HEK293 (cell line): ENCODE measurements at regions not wholly inside any gene's neighbourhood (a gene's known extent, or its start where the extent isn't known, plus 50 kb on each side); places are given as distances from the start of the nearest gene placed in this dataset.

Experiments used
- CTCF ChIA-PET: fragments of 350-600 bp; formaldehyde crosslinking; extraction: SDS; loops from one replicate; lab custom pipeline; 2021; ENCODE audit warnings: antibody characterized with exemption; lab: Yijun Ruan, JAX
- POLR2A ChIA-PET: fragments of 300-600 bp; formaldehyde crosslinking; extraction: SDS; loops from one replicate; lab custom pipeline; 2020; ENCODE audit warnings: antibody characterized with exemption, inconsistent platforms; lab: Yijun Ruan, JAX
- H3K27ac ChIP-seq: fragments of 200-500 bp; sonication (Bioruptor generic); 2 replicates; pipeline ENCODE4 v1.5.1; 2014; ENCODE audit warnings: low read depth, low read length, control low read depth, inconsistent platforms; ENCODE audit errors: extremely low read depth
- H3K36me3 ChIP-seq, 2 experiments: fragments of 200-500 bp in 1 of 2; sonication (Bioruptor generic) in 1 of 2; 1 replicate in 1 of 2; 2 replicates in 1 of 2; pipeline ENCODE4 v1.5.1; 2014 to 2017; ENCODE audit warnings: inconsistent platforms in 2 of 2, low read length in 2 of 2; ENCODE audit not compliant: control insufficient read depth in 2 of 2, insufficient read depth in 1 of 2
- H3K4me1 ChIP-seq: fragments of 200-500 bp; sonication (Bioruptor generic); 2 replicates; pipeline ENCODE4 v1.5.1; 2014; ENCODE audit warnings: mild to moderate bottlenecking, low read length, inconsistent platforms; ENCODE audit not compliant: control insufficient read depth, insufficient read depth
- H3K4me3 ChIP-seq: 2 replicates; pipeline ENCODE4 v1.5.1; 2011; ENCODE audit warnings: low read depth, mild to moderate bottlenecking, control low read depth, low read length, moderate library complexity
- H3K9me3 ChIP-seq: fragments of 200-500 bp; sonication (Bioruptor generic); 2 replicates; pipeline ENCODE4 v1.5.1; 2014; ENCODE audit warnings: low read depth, low read length, inconsistent platforms; ENCODE audit not compliant: control insufficient read depth, insufficient read depth
- MYNN ChIP-seq: fragments of 450-650 bp; formaldehyde crosslinking; IDR thresholded peaks from 2 replicates; pipeline ENCODE4 v1.5.1; 2016; ENCODE audit warnings: missing biosample characterization, missing genetic modification characterization, borderline replicate concordance
- PRDM4 ChIP-seq: fragments of 450-650 bp; formaldehyde crosslinking; IDR thresholded peaks from 2 replicates; pipeline ENCODE4 v1.5.1; 2017; ENCODE audit warnings: missing biosample characterization, missing genetic modification characterization
- PRDM6 ChIP-seq: fragments of 450-650 bp; formaldehyde crosslinking; IDR thresholded peaks from 2 replicates; pipeline ENCODE4 v1.5.1; 2017; ENCODE audit warnings: missing biosample characterization, missing genetic modification characterization
- ZIC2 ChIP-seq: fragments of 450-650 bp; formaldehyde crosslinking; IDR thresholded peaks from 2 replicates; pipeline ENCODE4 v1.5.1; 2016; ENCODE audit warnings: missing biosample characterization, missing genetic modification characterization
- ZNF133 ChIP-seq: fragments of 450-650 bp; formaldehyde crosslinking; IDR thresholded peaks from 2 replicates; pipeline ENCODE4 v1.5.1; 2016; ENCODE audit warnings: missing biosample characterization, missing genetic modification characterization
- ZNF24 ChIP-seq: fragments of 450-650 bp; formaldehyde crosslinking; IDR thresholded peaks from 2 replicates; pipeline ENCODE4 v1.5.1; 2016; ENCODE audit warnings: missing biosample characterization, missing genetic modification characterization
- ZNF302 ChIP-seq: fragments of 450-650 bp; formaldehyde crosslinking; IDR thresholded peaks from 2 replicates; pipeline ENCODE4 v1.5.1; 2016; ENCODE audit warnings: missing biosample characterization, missing genetic modification characterization, low read depth
- ZNF341 ChIP-seq: fragments of 450-650 bp; formaldehyde crosslinking; IDR thresholded peaks from 2 replicates; pipeline ENCODE4; 2016; ENCODE audit warnings: low read depth, missing biosample characterization, missing genetic modification characterization
- ZNF521 ChIP-seq: fragments of 450-650 bp; formaldehyde crosslinking; IDR thresholded peaks from 2 replicates; pipeline ENCODE4 v1.5.1; 2017; ENCODE audit warnings: missing biosample characterization, mild to moderate bottlenecking, missing genetic modification characterization
- ZNF530 ChIP-seq: fragments of 450-650 bp; formaldehyde crosslinking; IDR thresholded peaks from 2 replicates; pipeline ENCODE4 v1.5.1; 2016; ENCODE audit warnings: low read depth, missing biosample characterization, missing genetic modification characterization
- ZNF677 ChIP-seq: fragments of 450-650 bp; IDR thresholded peaks from 2 replicates; pipeline ENCODE4 v1.5.0; 2018; ENCODE audit warnings: missing biosample characterization, mild to moderate bottlenecking, missing genetic modification characterization, moderate library complexity
- TF ChIP-seq, protein P1 (sequence below): fragments of 450-650 bp; formaldehyde crosslinking; IDR thresholded peaks from 2 replicates; pipeline ENCODE4 v1.5.1; 2016; ENCODE audit warnings: missing biosample characterization, missing genetic modification characterization, low read depth
- TF ChIP-seq, protein P2 (sequence below): fragments of 450-650 bp; formaldehyde crosslinking; IDR thresholded peaks from 2 replicates; pipeline ENCODE4 v1.5.1; 2016; ENCODE audit warnings: missing biosample characterization, missing genetic modification characterization, low read depth
- TF ChIP-seq, protein P3 (sequence below): fragments of 450-650 bp; formaldehyde crosslinking; conservative IDR thresholded peaks from 2 replicates; pipeline ENCODE4 v1.5.1; 2016; ENCODE audit warnings: low read depth, missing biosample characterization, missing genetic modification characterization
- TF ChIP-seq, protein P4 (sequence below): fragments of 450-650 bp; formaldehyde crosslinking; IDR thresholded peaks from 2 replicates; pipeline ENCODE4 v1.5.1; 2016; ENCODE audit warnings: missing biosample characterization, missing genetic modification characterization

DNA sequence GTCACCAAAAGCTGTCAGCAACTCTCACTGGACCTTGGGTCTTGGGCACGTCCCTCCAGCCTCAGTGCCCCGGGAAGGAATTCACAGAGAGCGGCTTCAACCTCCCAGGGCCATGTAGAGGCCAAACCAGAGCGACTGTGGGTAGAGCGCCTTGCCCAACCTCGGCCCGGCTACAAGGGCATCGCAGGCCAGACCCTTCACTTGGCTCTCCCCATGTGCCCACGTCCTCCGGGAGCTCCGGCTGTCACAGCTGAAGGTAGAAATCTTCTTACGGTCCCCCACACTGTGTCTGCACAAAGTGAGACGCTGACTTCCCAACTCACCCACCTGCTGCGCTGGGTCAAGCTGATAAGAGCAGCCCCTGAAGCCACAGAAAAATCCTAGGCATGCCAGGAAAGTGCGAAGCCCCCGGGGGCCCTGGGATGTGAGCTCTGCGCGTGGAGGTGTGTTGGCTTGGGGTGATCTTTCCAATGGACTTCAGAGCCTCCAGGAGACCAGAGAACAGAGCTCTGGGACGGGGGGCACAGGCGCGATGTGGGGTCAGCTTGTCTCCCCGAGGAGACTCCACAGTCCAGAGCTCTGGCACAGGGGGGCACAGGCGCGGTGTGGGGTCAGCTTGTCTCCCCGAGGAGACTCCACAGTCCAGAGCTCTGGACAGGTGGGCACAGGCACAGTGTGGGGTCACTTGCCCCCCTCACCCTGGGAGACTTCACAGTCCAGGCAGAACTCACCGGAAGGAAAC, 105.5 kb downstream of the RTP5 start:
- H3K4me1 ChIP-seq = no peaks in the 10 kb centered on the region
- H3K9me3 ChIP-seq = no peaks in the 10 kb centered on the region
- H3K27ac ChIP-seq = no peak overlapping the region
- ChIA-PET POLR2A (no interaction called here), CTCF (interaction anchor here (0.5 to 2.1 kb wide), 3 partner anchors 9 to 29 kb away, joined by 3 to 8 read pairs (median 4); no protein-coding TSS in a partner anchor)
- TF ChIP-seq ZNF302 (tag by site-specific recombination) (no peak), ZNF521 (tag by site-specific recombination) (no peak), ZNF530 (tag by site-specific recombination) (no peak), ZNF133 (tag by site-specific recombination) (no peak), ZNF24 (tag by site-specific recombination) (no peak), MYNN (no peak)
- TF ChIP-seq, protein P1, sequence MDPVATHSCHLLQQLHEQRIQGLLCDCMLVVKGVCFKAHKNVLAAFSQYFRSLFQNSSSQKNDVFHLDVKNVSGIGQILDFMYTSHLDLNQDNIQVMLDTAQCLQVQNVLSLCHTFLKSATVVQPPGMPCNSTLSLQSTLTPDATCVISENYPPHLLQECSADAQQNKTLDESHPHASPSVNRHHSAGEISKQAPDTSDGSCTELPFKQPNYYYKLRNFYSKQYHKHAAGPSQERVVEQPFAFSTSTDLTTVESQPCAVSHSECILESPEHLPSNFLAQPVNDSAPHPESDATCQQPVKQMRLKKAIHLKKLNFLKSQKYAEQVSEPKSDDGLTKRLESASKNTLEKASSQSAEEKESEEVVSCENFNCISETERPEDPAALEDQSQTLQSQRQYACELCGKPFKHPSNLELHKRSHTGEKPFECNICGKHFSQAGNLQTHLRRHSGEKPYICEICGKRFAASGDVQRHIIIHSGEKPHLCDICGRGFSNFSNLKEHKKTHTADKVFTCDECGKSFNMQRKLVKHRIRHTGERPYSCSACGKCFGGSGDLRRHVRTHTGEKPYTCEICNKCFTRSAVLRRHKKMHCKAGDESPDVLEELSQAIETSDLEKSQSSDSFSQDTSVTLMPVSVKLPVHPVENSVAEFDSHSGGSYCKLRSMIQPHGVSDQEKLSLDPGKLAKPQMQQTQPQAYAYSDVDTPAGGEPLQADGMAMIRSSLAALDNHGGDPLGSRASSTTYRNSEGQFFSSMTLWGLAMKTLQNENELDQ = no peak
- TF ChIP-seq, protein P2, sequence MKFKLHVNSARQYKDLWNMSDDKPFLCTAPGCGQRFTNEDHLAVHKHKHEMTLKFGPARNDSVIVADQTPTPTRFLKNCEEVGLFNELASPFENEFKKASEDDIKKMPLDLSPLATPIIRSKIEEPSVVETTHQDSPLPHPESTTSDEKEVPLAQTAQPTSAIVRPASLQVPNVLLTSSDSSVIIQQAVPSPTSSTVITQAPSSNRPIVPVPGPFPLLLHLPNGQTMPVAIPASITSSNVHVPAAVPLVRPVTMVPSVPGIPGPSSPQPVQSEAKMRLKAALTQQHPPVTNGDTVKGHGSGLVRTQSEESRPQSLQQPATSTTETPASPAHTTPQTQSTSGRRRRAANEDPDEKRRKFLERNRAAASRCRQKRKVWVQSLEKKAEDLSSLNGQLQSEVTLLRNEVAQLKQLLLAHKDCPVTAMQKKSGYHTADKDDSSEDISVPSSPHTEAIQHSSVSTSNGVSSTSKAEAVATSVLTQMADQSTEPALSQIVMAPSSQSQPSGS (tag by site-specific recombination) = no peak
- TF ChIP-seq, protein P3, sequence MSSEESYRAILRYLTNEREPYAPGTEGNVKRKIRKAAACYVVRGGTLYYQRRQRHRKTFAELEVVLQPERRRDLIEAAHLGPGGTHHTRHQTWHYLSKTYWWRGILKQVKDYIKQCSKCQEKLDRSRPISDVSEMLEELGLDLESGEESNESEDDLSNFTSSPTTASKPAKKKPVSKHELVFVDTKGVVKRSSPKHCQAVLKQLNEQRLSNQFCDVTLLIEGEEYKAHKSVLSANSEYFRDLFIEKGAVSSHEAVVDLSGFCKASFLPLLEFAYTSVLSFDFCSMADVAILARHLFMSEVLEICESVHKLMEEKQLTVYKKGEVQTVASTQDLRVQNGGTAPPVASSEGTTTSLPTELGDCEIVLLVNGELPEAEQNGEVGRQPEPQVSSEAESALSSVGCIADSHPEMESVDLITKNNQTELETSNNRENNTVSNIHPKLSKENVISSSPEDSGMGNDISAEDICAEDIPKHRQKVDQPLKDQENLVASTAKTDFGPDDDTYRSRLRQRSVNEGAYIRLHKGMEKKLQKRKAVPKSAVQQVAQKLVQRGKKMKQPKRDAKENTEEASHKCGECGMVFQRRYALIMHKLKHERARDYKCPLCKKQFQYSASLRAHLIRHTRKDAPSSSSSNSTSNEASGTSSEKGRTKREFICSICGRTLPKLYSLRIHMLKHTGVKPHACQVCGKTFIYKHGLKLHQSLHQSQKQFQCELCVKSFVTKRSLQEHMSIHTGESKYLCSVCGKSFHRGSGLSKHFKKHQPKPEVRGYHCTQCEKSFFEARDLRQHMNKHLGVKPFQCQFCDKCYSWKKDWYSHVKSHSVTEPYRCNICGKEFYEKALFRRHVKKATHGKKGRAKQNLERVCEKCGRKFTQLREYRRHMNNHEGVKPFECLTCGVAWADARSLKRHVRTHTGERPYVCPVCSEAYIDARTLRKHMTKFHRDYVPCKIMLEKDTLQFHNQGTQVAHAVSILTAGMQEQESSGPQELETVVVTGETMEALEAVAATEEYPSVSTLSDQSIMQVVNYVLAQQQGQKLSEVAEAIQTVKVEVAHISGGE = no peak
- H3K4me3 ChIP-seq = no peak overlapping the region
- H3K36me3 ChIP-seq = no peaks in the 10 kb centered on the region

DNA sequence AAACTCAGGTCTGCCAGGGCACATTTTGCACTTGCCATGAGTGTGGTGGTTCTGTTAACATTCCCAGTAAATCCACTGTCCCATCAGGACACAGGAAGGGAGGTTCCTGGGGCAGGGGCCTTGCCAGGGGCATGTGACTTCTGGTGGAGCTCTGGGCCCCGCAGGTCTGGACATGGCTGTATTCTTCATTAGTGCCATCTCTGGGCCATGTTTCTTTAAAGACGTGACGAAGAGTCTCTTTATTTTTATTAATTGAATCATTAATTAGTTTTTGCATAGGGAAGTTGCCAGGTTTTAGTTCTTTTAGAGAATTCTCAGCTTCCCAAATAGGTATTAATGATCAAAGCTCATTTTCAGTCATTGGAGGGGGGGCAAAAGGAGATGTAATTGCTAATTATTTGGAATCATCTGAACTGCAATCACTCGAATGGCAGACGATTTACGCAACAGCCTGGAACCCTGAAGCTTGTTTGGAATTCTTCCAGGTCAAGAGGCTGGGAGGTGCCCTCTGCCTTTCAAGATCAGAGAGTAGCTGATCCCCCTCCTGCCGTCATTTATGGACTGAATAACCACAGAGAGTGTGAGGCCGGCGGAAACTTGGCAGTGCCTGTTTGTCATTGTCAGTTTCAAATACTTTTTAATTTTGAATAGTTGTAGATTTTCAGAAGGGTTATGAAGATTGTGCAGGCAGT, 106.2 kb downstream of the RTP5 start:
- TF ChIP-seq ZNF677 (no peak), ZIC2 (tag by site-specific recombination) (peak; percentile 76), PRDM4 (0 out of 2 replicates have a peak, but pooled peaks have one; percentile 23), ZNF341 (tag by site-specific recombination) (peak; percentile 47), PRDM6 (tag by site-specific recombination) (no peak)
- TF ChIP-seq, protein P4, sequence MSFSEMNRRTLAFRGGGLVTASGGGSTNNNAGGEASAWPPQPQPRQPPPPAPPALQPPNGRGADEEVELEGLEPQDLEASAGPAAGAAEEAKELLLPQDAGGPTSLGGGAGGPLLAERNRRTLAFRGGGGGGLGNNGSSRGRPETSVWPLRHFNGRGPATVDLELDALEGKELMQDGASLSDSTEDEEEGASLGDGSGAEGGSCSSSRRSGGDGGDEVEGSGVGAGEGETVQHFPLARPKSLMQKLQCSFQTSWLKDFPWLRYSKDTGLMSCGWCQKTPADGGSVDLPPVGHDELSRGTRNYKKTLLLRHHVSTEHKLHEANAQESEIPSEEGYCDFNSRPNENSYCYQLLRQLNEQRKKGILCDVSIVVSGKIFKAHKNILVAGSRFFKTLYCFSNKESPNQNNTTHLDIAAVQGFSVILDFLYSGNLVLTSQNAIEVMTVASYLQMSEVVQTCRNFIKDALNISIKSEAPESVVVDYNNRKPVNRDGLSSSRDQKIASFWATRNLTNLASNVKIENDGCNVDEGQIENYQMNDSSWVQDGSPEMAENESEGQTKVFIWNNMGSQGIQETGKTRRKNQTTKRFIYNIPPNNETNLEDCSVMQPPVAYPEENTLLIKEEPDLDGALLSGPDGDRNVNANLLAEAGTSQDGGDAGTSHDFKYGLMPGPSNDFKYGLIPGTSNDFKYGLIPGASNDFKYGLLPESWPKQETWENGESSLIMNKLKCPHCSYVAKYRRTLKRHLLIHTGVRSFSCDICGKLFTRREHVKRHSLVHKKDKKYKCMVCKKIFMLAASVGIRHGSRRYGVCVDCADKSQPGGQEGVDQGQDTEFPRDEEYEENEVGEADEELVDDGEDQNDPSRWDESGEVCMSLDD (tag by site-specific recombination) = no peak
- Histone ChIP-seq H3K36me3 (no peaks in the 10 kb centered on the region), H3K9me3 (no peaks in the 10 kb centered on the region), H3K27ac (no peak overlapping the region), H3K4me3 (no peak overlapping the region), H3K4me1 (no peaks in the 10 kb centered on the region)
- CTCF ChIA-PET = interaction anchor here (0.5 to 2.1 kb wide), 3 partner anchors 25 to 55 kb away, joined by 4 to 8 read pairs (median 5); no protein-coding TSS in a partner anchor
- POLR2A ChIA-PET = no interaction called here
